HEK293 (cell line): ENCODE measurements at regions not wholly inside any gene's neighbourhood (a gene's known extent, or its start where the extent isn't known, plus 50 kb on each side); places are given as distances from the start of the nearest gene placed in this dataset.

Experiments used
- CTCF ChIP-seq: fragments of 450-650 bp; formaldehyde crosslinking; IDR thresholded peaks from 2 replicates; pipeline ENCODE4 v1.5.1; 2016; ENCODE audit warnings: missing biosample characterization, missing genetic modification characterization
- HOXD13 ChIP-seq: sonication (generic); formaldehyde crosslinking; IDR thresholded peaks from 2 replicates; pipeline ENCODE4 v1.8.0; 2022; ENCODE audit warnings: missing genetic modification reagents, borderline replicate concordance
- REPIN1 ChIP-seq: fragments of 450-650 bp; formaldehyde crosslinking; IDR thresholded peaks from 2 replicates; pipeline ENCODE4 v1.5.1; 2017; ENCODE audit warnings: missing biosample characterization, missing genetic modification characterization, low read depth
- ZNF121 ChIP-seq: fragments of 450-650 bp; formaldehyde crosslinking; IDR thresholded peaks from 2 replicates; pipeline ENCODE4 v1.5.1; 2016; ENCODE audit warnings: missing biosample characterization, missing genetic modification characterization
- ZNF146 ChIP-seq: fragments of 450-650 bp; formaldehyde crosslinking; IDR thresholded peaks from 2 replicates; pipeline ENCODE4 v1.5.1; 2016; ENCODE audit warnings: missing biosample characterization, missing genetic modification characterization
- ZNF174 ChIP-seq: fragments of 450-650 bp; formaldehyde crosslinking; IDR thresholded peaks from 2 replicates; pipeline ENCODE4 v1.5.0; 2017; ENCODE audit warnings: missing biosample characterization, mild to moderate bottlenecking, missing genetic modification characterization
- ZNF394 ChIP-seq: fragments of 450-650 bp; formaldehyde crosslinking; IDR thresholded peaks from 2 replicates; pipeline ENCODE4 v1.5.1; 2016; ENCODE audit warnings: missing biosample characterization, missing genetic modification characterization, mild to moderate bottlenecking, moderate library complexity, borderline replicate concordance
- ZNF423 ChIP-seq: fragments of 450-650 bp; formaldehyde crosslinking; IDR thresholded peaks from 2 replicates; pipeline ENCODE4 v1.5.1; 2016; ENCODE audit warnings: missing biosample characterization, missing genetic modification characterization
- ZNF639 ChIP-seq: fragments of 450-650 bp; formaldehyde crosslinking; IDR thresholded peaks from 2 replicates; pipeline ENCODE4 v1.5.1; 2016; ENCODE audit warnings: missing biosample characterization, missing genetic modification characterization
- ZNF785 ChIP-seq: fragments of 450-650 bp; formaldehyde crosslinking; IDR thresholded peaks from 2 replicates; pipeline ENCODE4 v1.5.1; 2016; ENCODE audit warnings: missing biosample characterization, missing genetic modification characterization

GRCh38 chr4:59180969-59181368 is 2019.2 kb upstream of the ADGRL3 start:
- no peak for TF ChIP-seq CTCF (tag by site-specific recombination)
- TF ChIP-seq ZNF639 (tag by site-specific recombination) = no peak
- TF ChIP-seq HOXD13 (CRISPR knock-in tag) = no peak
- TF ChIP-seq ZNF146 = no peak
- TF ChIP-seq REPIN1 (tag by site-specific recombination) = no peak
- no peak for TF ChIP-seq ZNF423 (tag by site-specific recombination)
- no peak for TF ChIP-seq ZNF174 (tag by site-specific recombination)
- TF ChIP-seq ZNF394 (tag by site-specific recombination) = no peak
- no peak for TF ChIP-seq ZNF121 (tag by site-specific recombination)
- no peak for TF ChIP-seq ZNF785
